MM.1S (cell line): ENCODE measurements at regions not wholly inside any gene's neighbourhood (a gene's known extent, or its start where the extent isn't known, plus 50 kb on each side); places are given as distances from the start of the nearest gene placed in this dataset.

ENCODE experiments used
- DNase-seq: peaks from one replicate; pipeline ENCODE4 v3.0.0-alpha.2; 2015
- H2AFZ ChIP-seq: fragments of 300-600 bp; sonication (generic); 2 replicates; pipeline ENCODE4 v1.6.0; 2016; ENCODE audit warnings: antibody characterized with exemption, low read length
- H3F3A ChIP-seq: fragments of 300-600 bp; sonication (generic); 2 replicates; pipeline ENCODE4 v1.6.1; 2016; ENCODE audit warnings: mild to moderate bottlenecking, antibody characterized with exemption, low read length, moderate library complexity, mixed read lengths; ENCODE audit not compliant: insufficient read depth
- H3K27ac ChIP-seq: fragments of 300-600 bp; sonication (generic); 2 replicates; pipeline ENCODE4 v1.5.1; 2016; ENCODE audit warnings: mild to moderate bottlenecking, low read length
- H3K27me3 ChIP-seq: fragments of 300-600 bp; sonication (generic); replicated peaks from 2 replicates; pipeline ENCODE4 v1.6.0; 2016; ENCODE audit warnings: low read length; ENCODE audit not compliant: insufficient read depth
- H3K36me3 ChIP-seq: fragments of 300-600 bp; sonication (generic); replicated peaks from 2 replicates; pipeline ENCODE4 v1.6.1; 2016; ENCODE audit warnings: mild to moderate bottlenecking, low read length, mixed read lengths; ENCODE audit not compliant: insufficient read depth
- H3K4me1 ChIP-seq: fragments of 300-600 bp; sonication (generic); 2 replicates; pipeline ENCODE4 v1.6.1; 2016; ENCODE audit warnings: low read length, mixed read lengths
- H3K4me2 ChIP-seq: fragments of 300-600 bp; sonication (generic); 2 replicates; pipeline ENCODE4 v1.6.0; 2016; ENCODE audit warnings: low read depth, low read length
- H3K4me3 ChIP-seq: fragments of 300-600 bp; sonication (generic); 2 replicates; pipeline ENCODE4 v1.5.1; 2016; ENCODE audit warnings: low read length, mixed read lengths
- H3K79me2 ChIP-seq: fragments of 300-600 bp; sonication (generic); 2 replicates; pipeline ENCODE4 v1.6.1; 2016; ENCODE audit warnings: mixed run types, low read length, mixed read lengths
- H3K9ac ChIP-seq: fragments of 300-600 bp; sonication (generic); 2 replicates; pipeline ENCODE4 v1.6.1; 2016; ENCODE audit warnings: low read length, mixed read lengths
- H3K9me2 ChIP-seq: fragments of 300-600 bp; sonication (generic); replicated peaks from 2 replicates; pipeline ENCODE4 v1.6.1; 2016; ENCODE audit warnings: mild to moderate bottlenecking, low read length, mixed read lengths; ENCODE audit not compliant: insufficient read depth
- H3K9me3 ChIP-seq: fragments of 300-600 bp; sonication (generic); replicated peaks from 2 replicates; pipeline ENCODE4 v1.6.1; 2016; ENCODE audit warnings: mild to moderate bottlenecking, low read length, mixed read lengths; ENCODE audit not compliant: insufficient read depth
- H4K20me1 ChIP-seq: fragments of 300-600 bp; sonication (generic); 2 replicates; pipeline ENCODE4 v1.6.1; 2016; ENCODE audit warnings: mild to moderate bottlenecking, low read length, moderate library complexity, mixed read lengths; ENCODE audit not compliant: insufficient read depth
- EZH2 ChIP-seq: fragments of 300-600 bp; sonication (generic); optimal IDR thresholded peaks from 2 replicates; pipeline ENCODE3; 2017; ENCODE audit warnings: low read depth, mild to moderate bottlenecking, antibody characterized with exemption, low read length, mixed read lengths
- EZH2phosphoT487 ChIP-seq: fragments of 300-600 bp; sonication (generic); IDR thresholded peaks from 2 replicates; pipeline ENCODE4 v1.6.1; 2018; ENCODE audit warnings: antibody characterized with exemption, low read length
- TF ChIP-seq, protein P1 (sequence below): fragments of 300-600 bp; sonication (generic); IDR thresholded peaks from 2 replicates; pipeline ENCODE4 v1.5.1; 2016; ENCODE audit warnings: antibody characterized with exemption, low read length, mixed read lengths

DNA sequence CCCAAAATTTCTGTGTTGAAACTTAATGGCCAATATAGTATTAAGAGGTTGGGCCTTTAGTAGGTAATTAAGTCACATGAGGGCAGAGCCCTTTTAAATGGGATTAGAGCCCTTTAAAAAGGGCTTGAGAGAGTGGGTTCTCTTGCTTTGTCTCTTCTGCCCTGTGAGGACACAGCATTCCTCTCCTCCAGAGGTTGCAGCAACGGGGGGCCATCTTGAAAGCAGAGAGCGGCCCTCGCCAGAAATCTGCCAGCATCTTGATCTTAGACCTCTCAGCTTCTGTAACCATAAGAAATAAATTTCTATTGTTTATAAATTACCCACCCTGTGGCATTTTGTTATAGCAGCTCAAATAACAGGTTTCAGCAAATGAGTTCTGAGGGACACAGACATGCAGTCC, 305.0 kb upstream of the LRP1B start:
- Histone ChIP-seq H3K9ac (no peak overlapping the region), H3K79me2 (no peaks in the 10 kb centered on the region), H3K36me3 (no peaks in the 10 kb centered on the region), H3K4me3 (no peak overlapping the region), H3K9me2 (no peaks in the 10 kb centered on the region), H3K27ac (no peak overlapping the region), H3K4me2 (no peak overlapping the region), H3F3A (no peaks in the 10 kb centered on the region), H3K27me3 (no peaks in the 10 kb centered on the region), H3K9me3 (no peaks in the 10 kb centered on the region), H2AFZ (no peak overlapping the region), H4K20me1 (no peaks in the 10 kb centered on the region), H3K4me1 (no peaks in the 10 kb centered on the region)
- DNase-seq = no peak
- TF ChIP-seq EZH2 (no peak), EZH2phosphoT487 (no peak)
- TF ChIP-seq, protein P1, sequence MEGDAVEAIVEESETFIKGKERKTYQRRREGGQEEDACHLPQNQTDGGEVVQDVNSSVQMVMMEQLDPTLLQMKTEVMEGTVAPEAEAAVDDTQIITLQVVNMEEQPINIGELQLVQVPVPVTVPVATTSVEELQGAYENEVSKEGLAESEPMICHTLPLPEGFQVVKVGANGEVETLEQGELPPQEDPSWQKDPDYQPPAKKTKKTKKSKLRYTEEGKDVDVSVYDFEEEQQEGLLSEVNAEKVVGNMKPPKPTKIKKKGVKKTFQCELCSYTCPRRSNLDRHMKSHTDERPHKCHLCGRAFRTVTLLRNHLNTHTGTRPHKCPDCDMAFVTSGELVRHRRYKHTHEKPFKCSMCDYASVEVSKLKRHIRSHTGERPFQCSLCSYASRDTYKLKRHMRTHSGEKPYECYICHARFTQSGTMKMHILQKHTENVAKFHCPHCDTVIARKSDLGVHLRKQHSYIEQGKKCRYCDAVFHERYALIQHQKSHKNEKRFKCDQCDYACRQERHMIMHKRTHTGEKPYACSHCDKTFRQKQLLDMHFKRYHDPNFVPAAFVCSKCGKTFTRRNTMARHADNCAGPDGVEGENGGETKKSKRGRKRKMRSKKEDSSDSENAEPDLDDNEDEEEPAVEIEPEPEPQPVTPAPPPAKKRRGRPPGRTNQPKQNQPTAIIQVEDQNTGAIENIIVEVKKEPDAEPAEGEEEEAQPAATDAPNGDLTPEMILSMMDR = no peak

GRCh38 chr2:142426064-142426463, 295.2 kb upstream of the LRP1B start:
- no peaks in the 10 kb centered on the region for H3F3A ChIP-seq
- no peaks in the 10 kb centered on the region for H3K9me2 ChIP-seq
- H3K9ac ChIP-seq = no peak overlapping the region
- no peaks in the 10 kb centered on the region for H3K9me3 ChIP-seq
- H3K4me1 ChIP-seq = peaks cover 16% of the 10 kb centered on the region
- H3K36me3 ChIP-seq = no peaks in the 10 kb centered on the region
- H3K27ac ChIP-seq = no peak overlapping the region
- H3K4me3 ChIP-seq = no peak overlapping the region
- H3K79me2 ChIP-seq = no peaks in the 10 kb centered on the region
- TF ChIP-seq EZH2phosphoT487 (no peak), EZH2 (no peak)
- TF ChIP-seq, protein P1 = no peak
- no peaks in the 10 kb centered on the region for H3K27me3 ChIP-seq
- H4K20me1 ChIP-seq = no peaks in the 10 kb centered on the region
- no peak overlapping the region for H2AFZ ChIP-seq
- no peak for DNase-seq
- no peak overlapping the region for H3K4me2 ChIP-seq

GRCh38 chr2:142425551-142425950, 294.7 kb upstream of the LRP1B start:
- no peaks in the 10 kb centered on the region for H3F3A ChIP-seq
- no peaks in the 10 kb centered on the region for H4K20me1 ChIP-seq
- H3K4me3 ChIP-seq = no peak overlapping the region
- no peaks in the 10 kb centered on the region for H3K9me2 ChIP-seq
- TF ChIP-seq, protein P1 = no peak
- TF ChIP-seq EZH2phosphoT487 (no peak), EZH2 (no peak)
- peaks cover 16% of the 10 kb centered on the region for H3K4me1 ChIP-seq
- no peaks in the 10 kb centered on the region for H3K79me2 ChIP-seq
- no peak overlapping the region for H3K4me2 ChIP-seq
- no peaks in the 10 kb centered on the region for H3K27me3 ChIP-seq
- no peak for DNase-seq
- no peak overlapping the region for H2AFZ ChIP-seq
- H3K9ac ChIP-seq = no peak overlapping the region
- no peak overlapping the region for H3K27ac ChIP-seq
- no peaks in the 10 kb centered on the region for H3K9me3 ChIP-seq
- H3K36me3 ChIP-seq = no peaks in the 10 kb centered on the region
